ENCODE measurements at regions not wholly inside any gene's neighbourhood (a gene's known extent, or its start where the extent isn't known, plus 50 kb on each side); places are given as distances from the start of the nearest gene placed in this dataset.
A peak's percentile ranks its signal among the peaks of the same experiment; 100 is the strongest.
"Not testable (repeated sequence)": the region's sequence is repeated elsewhere in the genome, so short reads cannot be mapped to it uniquely, and the experiment has no call there.

- not testable (repeated sequence) for H3K9me3 ChIP-seq (ENCODE audit: control insufficient read depth in 2 of 2, insufficient read depth in 1 of 2, low read depth in 1 of 2, low read length in 1 of 2); H3K4me3 ChIP-seq (ENCODE audit: low read depth in 1 of 2, low read length in 2 of 2); H3K27ac ChIP-seq (ENCODE audit: low read depth in 2 of 2, low read length in 1 of 2); H3K4me1 ChIP-seq (ENCODE audit: control insufficient read depth in 2 of 2, insufficient read depth in 2 of 2, low read length in 1 of 2); H3K36me3 ChIP-seq (ENCODE audit: control insufficient read depth in 2 of 2, insufficient read depth in 2 of 2, low read length in 1 of 2); H3K27me3 ChIP-seq (ENCODE audit: control insufficient read depth in 1 of 2, insufficient read depth in 2 of 2, low read length in 2 of 2)
- WGBS, 2 donors, result 21 to 25% methylated on average over 3 of the region's 3 CpGs
These were observed 237.5 kb downstream of the FAM72C start for GRCh38 chr1:143734261-143734660.

- H3K4me1 ChIP-seq (ENCODE audit: control insufficient read depth in 2 of 2, insufficient read depth in 2 of 2, low read length in 1 of 2); H3K27me3 ChIP-seq (ENCODE audit: control insufficient read depth in 1 of 2, insufficient read depth in 2 of 2, low read length in 2 of 2); H3K27ac ChIP-seq (ENCODE audit: low read depth in 2 of 2, low read length in 1 of 2); H3K36me3 ChIP-seq (ENCODE audit: control insufficient read depth in 2 of 2, insufficient read depth in 2 of 2, low read length in 1 of 2); H3K9me3 ChIP-seq (ENCODE audit: control insufficient read depth in 2 of 2, insufficient read depth in 1 of 2, low read depth in 1 of 2, low read length in 1 of 2); H3K4me3 ChIP-seq (ENCODE audit: low read depth in 1 of 2, low read length in 2 of 2): not testable (repeated sequence)
- 87 to 88% methylated on average over 6 of the region's 6 CpGs for WGBS, 2 donors
These were observed 240.9 kb downstream of the FAM72C start for GRCh38 chr1:143730890-143731289.

GRCh38 chr1:143729449-143730111 lies 242.2 kb downstream of the FAM72C start:
- 1 to 5% methylated on average over 13 to 22 of the region's 39 CpGs for WGBS, 2 donors
- H3K27ac ChIP-seq (ENCODE audit: low read depth in 2 of 2, low read length in 1 of 2); H3K4me1 ChIP-seq (ENCODE audit: control insufficient read depth in 2 of 2, insufficient read depth in 2 of 2, low read length in 1 of 2); H3K27me3 ChIP-seq (ENCODE audit: control insufficient read depth in 1 of 2, insufficient read depth in 2 of 2, low read length in 2 of 2); H3K9me3 ChIP-seq (ENCODE audit: control insufficient read depth in 2 of 2, insufficient read depth in 1 of 2, low read depth in 1 of 2, low read length in 1 of 2); H3K36me3 ChIP-seq (ENCODE audit: control insufficient read depth in 2 of 2, insufficient read depth in 2 of 2, low read length in 1 of 2); H3K4me3 ChIP-seq (ENCODE audit: low read depth in 1 of 2, low read length in 2 of 2): not testable (repeated sequence)

GRCh38 chr1:143728802-143729448 lies 242.9 kb downstream of the FAM72C start:
- not testable (repeated sequence) for H3K27ac ChIP-seq (ENCODE audit: low read depth in 2 of 2, low read length in 1 of 2); H3K4me1 ChIP-seq (ENCODE audit: control insufficient read depth in 2 of 2, insufficient read depth in 2 of 2, low read length in 1 of 2); H3K36me3 ChIP-seq (ENCODE audit: control insufficient read depth in 2 of 2, insufficient read depth in 2 of 2, low read length in 1 of 2); H3K27me3 ChIP-seq (ENCODE audit: control insufficient read depth in 1 of 2, insufficient read depth in 2 of 2, low read length in 2 of 2); H3K4me3 ChIP-seq (ENCODE audit: low read depth in 1 of 2, low read length in 2 of 2); H3K9me3 ChIP-seq (ENCODE audit: control insufficient read depth in 2 of 2, insufficient read depth in 1 of 2, low read depth in 1 of 2, low read length in 1 of 2)
- WGBS, 2 donors, result 5 to 8% methylated on average over 4 to 7 of the region's 31 CpGs

GRCh38 chr1:143727263-143727662 lies 244.5 kb downstream of the FAM72C start:
- WGBS, 2 donors, result 98 to 100% methylated on average over 1 of the region's 1 CpG
- Histone ChIP-seq H3K27me3 (ENCODE audit: control insufficient read depth in 1 of 2, insufficient read depth in 2 of 2, low read length in 2 of 2) (no peaks in the 10 kb centered on the region), H3K4me1 (ENCODE audit: control insufficient read depth in 2 of 2, insufficient read depth in 2 of 2, low read length in 1 of 2) (no peaks in the 10 kb centered on the region), H3K9me3 (ENCODE audit: control insufficient read depth in 2 of 2, insufficient read depth in 1 of 2, low read depth in 1 of 2, low read length in 1 of 2) (no peaks in the 10 kb centered on the region), H3K36me3 (ENCODE audit: control insufficient read depth in 2 of 2, insufficient read depth in 2 of 2, low read length in 1 of 2) (no peaks in the 10 kb centered on the region), H3K27ac (ENCODE audit: low read depth in 2 of 2, low read length in 1 of 2) (no peak overlapping the region), H3K4me3 (ENCODE audit: low read depth in 1 of 2, low read length in 2 of 2) (no peak overlapping the region)

- no peaks in the 10 kb centered on the region for H3K36me3 ChIP-seq (ENCODE audit: control insufficient read depth in 2 of 2, insufficient read depth in 2 of 2, low read length in 1 of 2)
- peaks cover 0 to 5% of the 10 kb centered on the region in 2 donors for H3K9me3 ChIP-seq (ENCODE audit: control insufficient read depth in 2 of 2, insufficient read depth in 1 of 2, low read depth in 1 of 2, low read length in 1 of 2)
- peak overlapping the region in 1 of 2 donors; percentile 57 for H3K27ac ChIP-seq (ENCODE audit: low read depth in 2 of 2, low read length in 1 of 2)
- WGBS, 2 donors, result 20 to 27% methylated on average over 7 of the region's 7 CpGs
- no peaks in the 10 kb centered on the region for H3K27me3 ChIP-seq (ENCODE audit: control insufficient read depth in 1 of 2, insufficient read depth in 2 of 2, low read length in 2 of 2)
- H3K4me1 ChIP-seq (ENCODE audit: control insufficient read depth in 2 of 2, insufficient read depth in 2 of 2, low read length in 1 of 2), result peaks cover 0 to 7% of the 10 kb centered on the region in 2 donors
- H3K4me3 ChIP-seq (ENCODE audit: low read depth in 1 of 2, low read length in 2 of 2), result peak overlapping the region in 1 of 2 donors; percentile 9
These were observed 250.8 kb downstream of the FAM72C start for GRCh38 chr1:143721024-143721373.

GRCh38 chr1:143720087-143721023 lies 251.4 kb downstream of the FAM72C start:
- WGBS, 2 donors, result 7 to 9% methylated on average over 24 of the region's 24 CpGs
- peaks cover 0 to 7% of the 10 kb centered on the region in 2 donors for H3K4me1 ChIP-seq (ENCODE audit: control insufficient read depth in 2 of 2, insufficient read depth in 2 of 2, low read length in 1 of 2)
- peaks cover 0 to 5% of the 10 kb centered on the region in 2 donors for H3K9me3 ChIP-seq (ENCODE audit: control insufficient read depth in 2 of 2, insufficient read depth in 1 of 2, low read depth in 1 of 2, low read length in 1 of 2)
- H3K4me3 ChIP-seq (ENCODE audit: low read depth in 1 of 2, low read length in 2 of 2), result peak overlapping the region in 1 of 2 donors; percentile 9
- peak overlapping the region; percentile 57 to 78 for H3K27ac ChIP-seq (ENCODE audit: low read depth in 2 of 2, low read length in 1 of 2)
- H3K27me3 ChIP-seq (ENCODE audit: control insufficient read depth in 1 of 2, insufficient read depth in 2 of 2, low read length in 2 of 2), result no peaks in the 10 kb centered on the region
- no peaks in the 10 kb centered on the region for H3K36me3 ChIP-seq (ENCODE audit: control insufficient read depth in 2 of 2, insufficient read depth in 2 of 2, low read length in 1 of 2)

GRCh38 chr1:143718524-143718923 lies 253.3 kb downstream of the FAM72C start:
- Histone ChIP-seq H3K4me1 (ENCODE audit: control insufficient read depth in 2 of 2, insufficient read depth in 2 of 2, low read length in 1 of 2) (peaks cover 0 to 7% of the 10 kb centered on the region in 2 donors), H3K27ac (ENCODE audit: low read depth in 2 of 2, low read length in 1 of 2) (no peak overlapping the region), H3K4me3 (ENCODE audit: low read depth in 1 of 2, low read length in 2 of 2) (no peak overlapping the region), H3K36me3 (ENCODE audit: control insufficient read depth in 2 of 2, insufficient read depth in 2 of 2, low read length in 1 of 2) (no peaks in the 10 kb centered on the region), H3K9me3 (ENCODE audit: control insufficient read depth in 2 of 2, insufficient read depth in 1 of 2, low read depth in 1 of 2, low read length in 1 of 2) (peaks cover 0 to 5% of the 10 kb centered on the region in 2 donors), H3K27me3 (ENCODE audit: control insufficient read depth in 1 of 2, insufficient read depth in 2 of 2, low read length in 2 of 2) (no peaks in the 10 kb centered on the region)
- WGBS, 2 donors, result 71 to 78% methylated on average over 2 of the region's 2 CpGs

- no peak overlapping the region for H3K4me3 ChIP-seq (ENCODE audit: low read depth in 1 of 2, low read length in 2 of 2)
- H3K9me3 ChIP-seq (ENCODE audit: control insufficient read depth in 2 of 2, insufficient read depth in 1 of 2, low read depth in 1 of 2, low read length in 1 of 2), result peaks cover 0 to 5% of the 10 kb centered on the region in 2 donors
- no peaks in the 10 kb centered on the region for H3K27me3 ChIP-seq (ENCODE audit: control insufficient read depth in 1 of 2, insufficient read depth in 2 of 2, low read length in 2 of 2)
- 45 to 60% methylated on average over 16 of the region's 16 CpGs for WGBS, 2 donors
- H3K27ac ChIP-seq (ENCODE audit: low read depth in 2 of 2, low read length in 1 of 2), result no peak overlapping the region
- H3K4me1 ChIP-seq (ENCODE audit: control insufficient read depth in 2 of 2, insufficient read depth in 2 of 2, low read length in 1 of 2), result peaks cover 0 to 7% of the 10 kb centered on the region in 2 donors
- H3K36me3 ChIP-seq (ENCODE audit: control insufficient read depth in 2 of 2, insufficient read depth in 2 of 2, low read length in 1 of 2), result no peaks in the 10 kb centered on the region
These were observed 253.8 kb downstream of the FAM72C start for GRCh38 chr1:143718021-143718420.
